KMS-11 (cell line): ENCODE measurements at regions not wholly inside any gene's neighbourhood (a gene's known extent, or its start where the extent isn't known, plus 50 kb on each side); places are given as distances from the start of the nearest gene placed in this dataset.

ENCODE experiments used
- H2AFZ ChIP-seq: fragments of 200-600 bp; sonication (generic); 2 replicates; pipeline ENCODE4 v1.6.1; 2016; ENCODE audit warnings: antibody characterized with exemption, mixed run types, low read depth
- H3K27ac ChIP-seq: fragments of 200-600 bp; sonication (generic); 2 replicates; pipeline ENCODE4 v1.6.1; 2016; ENCODE audit warnings: mild to moderate bottlenecking, mixed run types
- H3K27me3 ChIP-seq: fragments of 200-600 bp; sonication (generic); 2 replicates; pipeline ENCODE4 v1.6.1; 2017; ENCODE audit warnings: mild to moderate bottlenecking, low read depth, mixed run types, moderate library complexity; ENCODE audit not compliant: insufficient read depth
- H3K36me3 ChIP-seq: fragments of 200-600 bp; sonication (generic); 2 replicates; pipeline ENCODE4 v1.6.1; 2017; ENCODE audit warnings: mild to moderate bottlenecking, mixed run types; ENCODE audit not compliant: insufficient read depth
- H3K4me1 ChIP-seq: fragments of 200-600 bp; sonication (generic); 2 replicates; pipeline ENCODE4 v1.6.1; 2016; ENCODE audit warnings: mild to moderate bottlenecking, low read depth, mixed run types; ENCODE audit not compliant: poor library complexity, severe bottlenecking
- H3K4me2 ChIP-seq: fragments of 200-600 bp; sonication (generic); 2 replicates; pipeline ENCODE4 v1.7.0; 2016; ENCODE audit warnings: mild to moderate bottlenecking, mixed run types
- H3K4me3 ChIP-seq: fragments of 200-600 bp; sonication (generic); IDR thresholded peaks from 2 replicates; pipeline ENCODE4 v1.6.1; 2017; ENCODE audit warnings: low read depth, low read length, mixed read lengths; ENCODE audit not compliant: insufficient read depth
- H3K79me2 ChIP-seq: fragments of 200-600 bp; sonication (generic); 2 replicates; pipeline ENCODE4 v1.6.1; 2016; ENCODE audit warnings: low read depth, mixed run types; ENCODE audit not compliant: insufficient read depth
- H3K9ac ChIP-seq: fragments of 200-600 bp; sonication (generic); 2 replicates; pipeline ENCODE4 v1.6.1; 2016; ENCODE audit warnings: mild to moderate bottlenecking, mixed run types
- H4K20me1 ChIP-seq: fragments of 200-600 bp; sonication (generic); 2 replicates; pipeline ENCODE4 v1.6.1; 2016; ENCODE audit warnings: mild to moderate bottlenecking, mixed run types; ENCODE audit not compliant: insufficient read depth
- CTCF ChIP-seq: fragments of 200-600 bp; sonication (generic); conservative IDR thresholded peaks from 2 replicates; pipeline ENCODE4 v1.6.1; 2017; ENCODE audit warnings: low read depth, mild to moderate bottlenecking, antibody characterized with exemption, low read length, moderate library complexity, mixed read lengths

GRCh38 chr10:64234489-64234888 lies 713.3 kb downstream of the REEP3 start:
- Histone ChIP-seq H3K79me2 (no peaks in the 10 kb centered on the region), H2AFZ (no peak overlapping the region), H3K36me3 (no peaks in the 10 kb centered on the region), H3K4me3 (no peak overlapping the region), H3K27ac (no peak overlapping the region), H3K4me2 (no peak overlapping the region), H3K27me3 (no peaks in the 10 kb centered on the region), H3K9ac (no peak overlapping the region), H4K20me1 (no peaks in the 10 kb centered on the region), H3K4me1 (no peaks in the 10 kb centered on the region)
- no peak for TF ChIP-seq CTCF

GRCh38 chr10:64257704-64258103 lies 736.5 kb downstream of the REEP3 start:
- H3K4me2 ChIP-seq, result no peak overlapping the region
- no peak overlapping the region for H3K4me3 ChIP-seq
- no peak overlapping the region for H3K27ac ChIP-seq
- H3K4me1 ChIP-seq, result no peaks in the 10 kb centered on the region
- H3K79me2 ChIP-seq, result no peaks in the 10 kb centered on the region
- H4K20me1 ChIP-seq, result no peaks in the 10 kb centered on the region
- no peak for TF ChIP-seq CTCF
- H3K27me3 ChIP-seq, result no peaks in the 10 kb centered on the region
- no peak overlapping the region for H3K9ac ChIP-seq
- no peaks in the 10 kb centered on the region for H3K36me3 ChIP-seq
- no peak overlapping the region for H2AFZ ChIP-seq

GRCh38 chr10:64261092-64261491 lies 739.9 kb downstream of the REEP3 start:
- Histone ChIP-seq H3K79me2 (no peaks in the 10 kb centered on the region), H3K9ac (no peak overlapping the region), H4K20me1 (no peaks in the 10 kb centered on the region), H3K27ac (no peak overlapping the region), H2AFZ (no peak overlapping the region), H3K36me3 (no peaks in the 10 kb centered on the region), H3K4me3 (no peak overlapping the region), H3K4me1 (no peaks in the 10 kb centered on the region), H3K27me3 (no peaks in the 10 kb centered on the region), H3K4me2 (no peak overlapping the region)
- no peak for TF ChIP-seq CTCF

GRCh38 chr10:64261676-64262075 lies 740.5 kb downstream of the REEP3 start:
- Histone ChIP-seq H4K20me1 (no peaks in the 10 kb centered on the region), H3K36me3 (no peaks in the 10 kb centered on the region), H3K4me2 (no peak overlapping the region), H3K4me1 (no peaks in the 10 kb centered on the region), H3K9ac (no peak overlapping the region), H3K79me2 (no peaks in the 10 kb centered on the region), H3K27ac (no peak overlapping the region), H3K27me3 (no peaks in the 10 kb centered on the region), H3K4me3 (no peak overlapping the region), H2AFZ (no peak overlapping the region)
- no peak for TF ChIP-seq CTCF

GRCh38 chr10:64265961-64266360 lies 744.8 kb downstream of the REEP3 start:
- Histone ChIP-seq H3K9ac (no peak overlapping the region), H4K20me1 (no peaks in the 10 kb centered on the region), H3K4me1 (no peaks in the 10 kb centered on the region), H3K27me3 (no peaks in the 10 kb centered on the region), H3K27ac (no peak overlapping the region), H3K4me3 (no peak overlapping the region), H3K4me2 (no peak overlapping the region), H3K36me3 (no peaks in the 10 kb centered on the region), H3K79me2 (no peaks in the 10 kb centered on the region), H2AFZ (no peak overlapping the region)
- no peak for TF ChIP-seq CTCF
